Subcutaneous abdominal adipose tissue (tissue), 5 donors: ENCODE measurements at regions not wholly inside any gene's neighbourhood (a gene's known extent, or its start where the extent isn't known, plus 50 kb on each side); places are given as distances from the start of the nearest gene placed in this dataset.

ENCODE experiments used
- H3K27ac ChIP-seq: one replicate; pipeline ENCODE4 v1.7.0; 2013; ENCODE audit warnings: low read depth, mild to moderate bottlenecking, inconsistent platforms, low read length, moderate library complexity
- H3K27me3 ChIP-seq, 5 donors: one replicate each; pipeline ENCODE4 v1.7.0; 2013; ENCODE audit warnings: low read length in 5 of 5, inconsistent platforms in 1 of 5; ENCODE audit not compliant: control insufficient read depth in 5 of 5, insufficient read depth in 4 of 5
- H3K36me3 ChIP-seq, 5 donors: one replicate each; pipeline ENCODE4 v1.7.0; 2013; ENCODE audit warnings: low read length in 5 of 5; ENCODE audit not compliant: control insufficient read depth in 5 of 5, insufficient read depth in 5 of 5
- H3K4me1 ChIP-seq, 5 donors: one replicate each; pipeline ENCODE4 v1.7.0; 2013; ENCODE audit warnings: low read length in 5 of 5, mild to moderate bottlenecking in 3 of 5, moderate library complexity in 1 of 5; ENCODE audit not compliant: control insufficient read depth in 5 of 5, insufficient read depth in 5 of 5
- H3K4me3 ChIP-seq, 5 donors: one replicate each; pipeline ENCODE4 v1.7.0; 2013; ENCODE audit warnings: low read length in 5 of 5, low read depth in 1 of 5
- H3K9ac ChIP-seq, 5 donors: one replicate each; pipeline ENCODE4 v1.7.0; 2013; ENCODE audit warnings: low read length in 5 of 5, mild to moderate bottlenecking in 4 of 5, moderate library complexity in 3 of 5
- H3K9me3 ChIP-seq, 5 donors: one replicate each; pipeline ENCODE4 v1.7.0; 2013; ENCODE audit warnings: low read length in 5 of 5; ENCODE audit not compliant: control insufficient read depth in 5 of 5
- donor health status: healthy.
- donor health status: healthy.
- donor health status: healthy.
- donor health status: healthy.
- donor health status: healthy.

- H3K9ac ChIP-seq: no peak overlapping the region
- no peaks in the 10 kb centered on the region for H3K27me3 ChIP-seq
- no peak overlapping the region for H3K4me3 ChIP-seq
- H3K27ac ChIP-seq: no peak overlapping the region
- H3K36me3 ChIP-seq: no peaks in the 10 kb centered on the region
- no peaks in the 10 kb centered on the region for H3K9me3 ChIP-seq
- H3K4me1 ChIP-seq: peaks cover 0 to 12% (median 7%) of the 10 kb centered on the region in 5 donors
These were observed 64.4 kb upstream of the PLEKHG1 start for GRCh38 chr6:150535151-150535804.

GRCh38 chr6:150535818-150536220 lies 63.9 kb upstream of the PLEKHG1 start:
- Histone ChIP-seq H3K9ac (no peak overlapping the region), H3K4me3 (no peak overlapping the region), H3K27ac (no peak overlapping the region), H3K9me3 (no peaks in the 10 kb centered on the region), H3K4me1 (peaks cover 0 to 12% (median 7%) of the 10 kb centered on the region in 5 donors), H3K27me3 (no peaks in the 10 kb centered on the region), H3K36me3 (no peaks in the 10 kb centered on the region)

GRCh38 chr6:150536835-150537234 lies 62.9 kb upstream of the PLEKHG1 start:
- H3K9ac ChIP-seq: no peak overlapping the region
- no peaks in the 10 kb centered on the region for H3K36me3 ChIP-seq
- H3K4me1 ChIP-seq: peaks cover 0 to 12% (median 11%) of the 10 kb centered on the region in 5 donors
- no peaks in the 10 kb centered on the region for H3K27me3 ChIP-seq
- no peak overlapping the region for H3K27ac ChIP-seq
- H3K9me3 ChIP-seq: no peaks in the 10 kb centered on the region
- H3K4me3 ChIP-seq: no peak overlapping the region

GRCh38 chr6:150537491-150537890 lies 62.2 kb upstream of the PLEKHG1 start:
- Histone ChIP-seq H3K4me1 (peaks cover 0 to 12% (median 11%) of the 10 kb centered on the region in 5 donors), H3K9me3 (no peaks in the 10 kb centered on the region), H3K27ac (peak overlapping the region; percentile 12), H3K4me3 (no peak overlapping the region), H3K36me3 (no peaks in the 10 kb centered on the region), H3K27me3 (no peaks in the 10 kb centered on the region), H3K9ac (no peak overlapping the region)

GRCh38 chr6:150537893-150538292 lies 61.8 kb upstream of the PLEKHG1 start:
- Histone ChIP-seq H3K4me1 (peaks cover 0 to 12% (median 11%) of the 10 kb centered on the region in 5 donors), H3K27me3 (no peaks in the 10 kb centered on the region), H3K9me3 (no peaks in the 10 kb centered on the region), H3K36me3 (no peaks in the 10 kb centered on the region), H3K4me3 (no peak overlapping the region), H3K27ac (peak overlapping the region; percentile 12), H3K9ac (no peak overlapping the region)

- Histone ChIP-seq H3K4me3 (no peak overlapping the region), H3K36me3 (no peaks in the 10 kb centered on the region), H3K27me3 (no peaks in the 10 kb centered on the region), H3K9me3 (no peaks in the 10 kb centered on the region), H3K9ac (no peak overlapping the region), H3K27ac (no peak overlapping the region), H3K4me1 (peaks cover 0 to 12% (median 11%) of the 10 kb centered on the region in 5 donors)
These were observed 60.6 kb upstream of the PLEKHG1 start for GRCh38 chr6:150539111-150539510.

- H3K27me3 ChIP-seq: no peaks in the 10 kb centered on the region
- peaks cover 0 to 12% (median 11%) of the 10 kb centered on the region in 5 donors for H3K4me1 ChIP-seq
- H3K4me3 ChIP-seq: no peak overlapping the region
- no peaks in the 10 kb centered on the region for H3K9me3 ChIP-seq
- no peak overlapping the region for H3K27ac ChIP-seq
- H3K9ac ChIP-seq: no peak overlapping the region
- no peaks in the 10 kb centered on the region for H3K36me3 ChIP-seq
These were observed 60.1 kb upstream of the PLEKHG1 start for GRCh38 chr6:150539568-150539967.

GRCh38 chr6:150541576-150541975 lies 58.1 kb upstream of the PLEKHG1 start:
- H3K9ac ChIP-seq: no peak overlapping the region
- no peak overlapping the region for H3K27ac ChIP-seq
- no peaks in the 10 kb centered on the region for H3K9me3 ChIP-seq
- no peak overlapping the region for H3K4me3 ChIP-seq
- peaks cover 0 to 4% (median 0%) of the 10 kb centered on the region in 5 donors for H3K27me3 ChIP-seq
- no peaks in the 10 kb centered on the region for H3K36me3 ChIP-seq
- H3K4me1 ChIP-seq: peaks cover 0 to 15% (median 10%) of the 10 kb centered on the region in 5 donors

- Histone ChIP-seq H3K27ac (no peak overlapping the region), H3K27me3 (peaks cover 0 to 5% (median 0%) of the 10 kb centered on the region in 5 donors)
These were observed 56.5 kb upstream of the PLEKHG1 start for GRCh38 chr6:150543178-150543577.

GRCh38 chr6:150544793-150545192 lies 54.9 kb upstream of the PLEKHG1 start:
- peaks cover 3 to 16% (median 11%) of the 10 kb centered on the region in 5 donors for H3K4me1 ChIP-seq
- H3K27ac ChIP-seq: no peak overlapping the region
- H3K4me3 ChIP-seq: no peak overlapping the region
- H3K9me3 ChIP-seq: no peaks in the 10 kb centered on the region
- no peaks in the 10 kb centered on the region for H3K36me3 ChIP-seq
- peaks cover 0 to 5% (median 0%) of the 10 kb centered on the region in 5 donors for H3K27me3 ChIP-seq
- no peak overlapping the region for H3K9ac ChIP-seq

More at GRCh38 chr6:150543178-150543577, 56.5 kb upstream of the PLEKHG1 start:
- Histone ChIP-seq H3K4me1 (peaks cover 3 to 19% (median 11%) of the 10 kb centered on the region in 5 donors), H3K36me3 (no peaks in the 10 kb centered on the region), H3K4me3 (no peak overlapping the region), H3K9ac (no peak overlapping the region), H3K9me3 (no peaks in the 10 kb centered on the region)
